Nephron progenitor cell (in vitro differentiated cells): ENCODE measurements at regions not wholly inside any gene's neighbourhood (a gene's known extent, or its start where the extent isn't known, plus 50 kb on each side); places are given as distances from the start of the nearest gene placed in this dataset.

Source experiments
- DNase-seq: peaks from one replicate; pipeline ENCODE4 v3.0.0; 2021
- H3K27ac Mint-ChIP-seq: 2 replicates; pipeline ENCODE4 v1.8.0; 2021; ENCODE audit warnings: mild to moderate bottlenecking, moderate library complexity, mixed read lengths
- H3K27me3 Mint-ChIP-seq: 2 replicates; pipeline ENCODE4 v1.8.0; 2021; ENCODE audit warnings: mild to moderate bottlenecking, low read depth, mixed read lengths; ENCODE audit not compliant: poor library complexity
- H3K36me3 Mint-ChIP-seq: 2 replicates; pipeline ENCODE4 v1.8.0; 2021; ENCODE audit warnings: low read depth, mixed read lengths
- H3K4me1 Mint-ChIP-seq: 2 replicates; pipeline ENCODE4 v1.8.0; 2021; ENCODE audit warnings: mixed read lengths
- H3K4me3 Mint-ChIP-seq: 2 replicates; pipeline ENCODE4 v1.8.0; 2021; ENCODE audit warnings: mild to moderate bottlenecking, moderate library complexity, mixed read lengths
- H3K9me3 Mint-ChIP-seq: 2 replicates; pipeline ENCODE4 v1.8.0; 2021; ENCODE audit warnings: mild to moderate bottlenecking, moderate library complexity, mixed read lengths
- TF ChIP-seq, protein P1 (sequence below): fragments of 200-600 bp; sonication (generic); IDR thresholded peaks from 2 replicates; pipeline ENCODE4 v1.5.0; 2021; ENCODE audit warnings: antibody characterized with exemption

DNA sequence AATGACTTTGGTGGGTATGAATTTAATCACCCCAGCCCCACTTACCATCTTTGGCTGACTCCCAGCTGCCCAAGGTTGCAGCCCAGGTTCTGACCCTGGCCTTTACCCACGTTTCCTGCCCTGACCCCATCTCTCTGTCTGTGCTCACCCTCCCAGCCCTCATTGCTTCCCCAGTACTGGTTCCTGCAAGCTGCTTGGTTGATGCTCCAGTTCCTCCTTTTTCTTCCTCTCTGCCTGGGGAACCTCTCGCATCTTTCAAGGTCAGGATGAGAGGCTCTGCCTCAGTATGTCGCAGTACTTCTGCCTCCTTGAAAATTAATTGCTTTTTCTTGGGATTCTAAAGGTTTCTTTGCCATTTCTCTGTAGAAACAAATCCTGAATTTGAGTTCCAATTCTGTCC is 263.8 kb upstream of the ZNF32 start:
- Mint-ChIP-seq H3K9me3 (peaks cover 14% of the 10 kb centered on the region), H3K27me3 (peaks cover 10% of the 10 kb centered on the region), H3K4me3 (no peak overlapping the region), H3K36me3 (no peaks in the 10 kb centered on the region), H3K4me1 (peaks cover 14% of the 10 kb centered on the region), H3K27ac (no peak overlapping the region)
- no peak for DNase-seq
- TF ChIP-seq, protein P1, sequence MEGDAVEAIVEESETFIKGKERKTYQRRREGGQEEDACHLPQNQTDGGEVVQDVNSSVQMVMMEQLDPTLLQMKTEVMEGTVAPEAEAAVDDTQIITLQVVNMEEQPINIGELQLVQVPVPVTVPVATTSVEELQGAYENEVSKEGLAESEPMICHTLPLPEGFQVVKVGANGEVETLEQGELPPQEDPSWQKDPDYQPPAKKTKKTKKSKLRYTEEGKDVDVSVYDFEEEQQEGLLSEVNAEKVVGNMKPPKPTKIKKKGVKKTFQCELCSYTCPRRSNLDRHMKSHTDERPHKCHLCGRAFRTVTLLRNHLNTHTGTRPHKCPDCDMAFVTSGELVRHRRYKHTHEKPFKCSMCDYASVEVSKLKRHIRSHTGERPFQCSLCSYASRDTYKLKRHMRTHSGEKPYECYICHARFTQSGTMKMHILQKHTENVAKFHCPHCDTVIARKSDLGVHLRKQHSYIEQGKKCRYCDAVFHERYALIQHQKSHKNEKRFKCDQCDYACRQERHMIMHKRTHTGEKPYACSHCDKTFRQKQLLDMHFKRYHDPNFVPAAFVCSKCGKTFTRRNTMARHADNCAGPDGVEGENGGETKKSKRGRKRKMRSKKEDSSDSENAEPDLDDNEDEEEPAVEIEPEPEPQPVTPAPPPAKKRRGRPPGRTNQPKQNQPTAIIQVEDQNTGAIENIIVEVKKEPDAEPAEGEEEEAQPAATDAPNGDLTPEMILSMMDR = no peak

DNA sequence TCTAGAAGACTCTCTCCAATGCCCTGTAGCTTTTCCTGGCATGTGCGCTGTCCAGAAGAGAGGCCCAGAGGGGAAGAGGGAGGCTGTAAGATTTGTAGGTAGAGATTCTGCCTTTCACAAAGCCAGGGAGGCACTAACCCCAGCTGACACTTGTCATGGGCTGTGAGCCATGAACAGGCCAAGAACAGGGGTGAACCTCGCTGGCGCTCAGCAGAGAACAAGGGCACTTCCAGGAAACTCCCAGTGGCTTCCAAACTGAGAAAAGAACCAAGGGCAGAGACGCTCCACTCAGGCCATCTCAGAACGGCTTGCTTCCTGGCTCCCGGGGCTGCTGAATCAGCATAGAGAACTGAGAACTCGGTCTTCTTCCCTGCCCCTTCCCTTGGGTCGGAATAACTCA is 257.8 kb upstream of the ZNF32 start:
- Mint-ChIP-seq H3K27ac (no peak overlapping the region), H3K4me3 (no peak overlapping the region), H3K36me3 (no peaks in the 10 kb centered on the region), H3K27me3 (peaks cover 9% of the 10 kb centered on the region), H3K4me1 (peaks cover 42% of the 10 kb centered on the region), H3K9me3 (no peaks in the 10 kb centered on the region)
- no peak for DNase-seq
- TF ChIP-seq, protein P1 = no peak

DNA sequence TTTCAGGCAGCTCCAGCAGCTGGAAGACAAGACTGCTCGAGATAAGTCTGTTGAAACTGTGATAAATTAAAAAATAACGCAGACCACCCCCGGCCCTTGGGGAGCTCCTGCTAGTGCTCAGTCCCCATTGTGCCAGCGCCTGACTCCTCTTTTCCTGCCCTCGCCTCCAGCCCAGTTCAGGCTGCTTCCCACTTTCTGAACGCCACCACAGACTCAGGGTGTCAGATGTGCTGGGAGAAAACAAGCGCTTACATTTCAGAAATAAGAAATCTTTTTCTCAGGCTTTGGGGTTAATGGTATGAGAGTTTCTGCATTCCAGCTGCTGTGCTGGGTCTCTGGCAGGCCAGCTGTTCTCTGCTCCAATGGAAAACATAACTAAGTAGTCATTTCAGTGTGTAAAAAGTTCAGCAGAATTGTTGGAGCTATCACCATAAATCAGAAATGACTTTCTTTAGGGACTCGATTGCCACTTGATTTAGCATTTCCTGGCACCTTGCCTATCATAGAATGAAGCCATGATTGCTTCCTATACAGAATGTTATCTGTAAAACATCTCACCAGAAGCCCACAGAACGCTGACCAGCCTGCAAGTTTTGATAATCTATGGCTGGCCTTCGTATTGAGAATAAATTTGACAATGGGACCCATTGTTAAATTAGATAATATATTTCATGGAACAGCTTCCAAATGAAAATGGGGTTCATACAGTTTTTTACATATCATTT is 257.0 kb upstream of the ZNF32 start:
- peaks cover 42% of the 10 kb centered on the region for H3K4me1 Mint-ChIP-seq
- H3K27ac Mint-ChIP-seq = no peak overlapping the region
- no peak overlapping the region for H3K4me3 Mint-ChIP-seq
- H3K36me3 Mint-ChIP-seq = no peaks in the 10 kb centered on the region
- no peak for DNase-seq
- TF ChIP-seq, protein P1 = no peak
- H3K9me3 Mint-ChIP-seq = no peaks in the 10 kb centered on the region
- peaks cover 11% of the 10 kb centered on the region for H3K27me3 Mint-ChIP-seq

GRCh38 chr10:43904844-43905243 is 256.2 kb upstream of the ZNF32 start:
- H3K4me1 Mint-ChIP-seq = peaks cover 35% of the 10 kb centered on the region
- H3K4me3 Mint-ChIP-seq = no peak overlapping the region

GRCh38 chr10:43904301-43904700 is 255.6 kb upstream of the ZNF32 start:
- H3K36me3 Mint-ChIP-seq = no peaks in the 10 kb centered on the region
- no peaks in the 10 kb centered on the region for H3K9me3 Mint-ChIP-seq
- no peak overlapping the region for H3K27ac Mint-ChIP-seq
- no peak for DNase-seq
- no peak overlapping the region for H3K4me3 Mint-ChIP-seq
- TF ChIP-seq, protein P1 = no peak
- H3K4me1 Mint-ChIP-seq = peaks cover 35% of the 10 kb centered on the region
- peaks cover 7% of the 10 kb centered on the region for H3K27me3 Mint-ChIP-seq

More at GRCh38 chr10:43904844-43905243, 256.2 kb upstream of the ZNF32 start:
- TF ChIP-seq, protein P1 = no peak
- no peak for DNase-seq
- Mint-ChIP-seq H3K36me3 (no peaks in the 10 kb centered on the region), H3K27ac (no peak overlapping the region), H3K9me3 (no peaks in the 10 kb centered on the region), H3K27me3 (peaks cover 7% of the 10 kb centered on the region)

- peaks cover 35% of the 10 kb centered on the region for H3K4me1 Mint-ChIP-seq
- H3K27ac Mint-ChIP-seq = peak overlapping the region; percentile 25
- H3K4me3 Mint-ChIP-seq = no peak overlapping the region
- no peaks in the 10 kb centered on the region for H3K36me3 Mint-ChIP-seq
- TF ChIP-seq, protein P1 = no peak
- no peaks in the 10 kb centered on the region for H3K9me3 Mint-ChIP-seq
- DNase-seq = no peak
- H3K27me3 Mint-ChIP-seq = peaks cover 7% of the 10 kb centered on the region
These were observed 254.8 kb upstream of the ZNF32 start for GRCh38 chr10:43903451-43903850.
